ENCODE measurements at regions not wholly inside any gene's neighbourhood (a gene's known extent, or its start where the extent isn't known, plus 50 kb on each side); places are given as distances from the start of the nearest gene placed in this dataset.

GRCh38 chr3:72698154-72698917, 149.9 kb downstream of the SHQ1 start:
- DNase-seq (ENCODE audit: low read depth, low spot score): peak; percentile 35

- no peak for DNase-seq (ENCODE audit: low read depth, low spot score)
Observed at GRCh38 chr3:72697717-72698116, 150.5 kb downstream of the SHQ1 start.

GRCh38 chr3:72696815-72697214, 151.4 kb downstream of the SHQ1 start:
- DNase-seq (ENCODE audit: low read depth, low spot score): no peak

GRCh38 chr3:72694398-72694797, 153.8 kb downstream of the SHQ1 start:
- peak; percentile 39 for DNase-seq (ENCODE audit: low read depth, low spot score)

GRCh38 chr3:72692990-72693389, 155.3 kb downstream of the SHQ1 start:
- DNase-seq (ENCODE audit: low read depth, low spot score): no peak

GRCh38 chr3:72690629-72691028, 157.6 kb downstream of the SHQ1 start:
- DNase-seq (ENCODE audit: low read depth, low spot score): no peak

- DNase-seq (ENCODE audit: low read depth, low spot score): no peak
Observed at GRCh38 chr3:72682936-72683452, 165.3 kb downstream of the SHQ1 start.

GRCh38 chr3:72681598-72681997, 166.6 kb downstream of the SHQ1 start:
- DNase-seq (ENCODE audit: low read depth, low spot score): no peak

GRCh38 chr3:72680766-72681165, 167.5 kb downstream of the SHQ1 start:
- no peak for DNase-seq (ENCODE audit: low read depth, low spot score)

GRCh38 chr3:72679540-72680198, 168.6 kb downstream of the SHQ1 start:
- DNase-seq (ENCODE audit: low read depth, low spot score): peak; percentile 77

GRCh38 chr3:72678867-72679266, 169.4 kb downstream of the SHQ1 start:
- DNase-seq (ENCODE audit: low read depth, low spot score): peak; percentile 54

GRCh38 chr3:72678380-72678779, 169.9 kb downstream of the SHQ1 start:
- peak; percentile 48 for DNase-seq (ENCODE audit: low read depth, low spot score)

- no peak for DNase-seq (ENCODE audit: low read depth, low spot score)
Observed at GRCh38 chr3:72675243-72675642, 173.0 kb downstream of the SHQ1 start.

GRCh38 chr3:72673011-72673771, 175.1 kb downstream of the SHQ1 start:
- DNase-seq (ENCODE audit: low read depth, low spot score): no peak

GRCh38 chr3:72669224-72669623, 179.0 kb downstream of the SHQ1 start:
- no peak for DNase-seq (ENCODE audit: low read depth, low spot score)

GRCh38 chr3:72666447-72666755, 181.8 kb downstream of the SHQ1 start:
- no peak for DNase-seq (ENCODE audit: low read depth, low spot score)

GRCh38 chr3:72665701-72666446, 182.4 kb downstream of the SHQ1 start:
- DNase-seq (ENCODE audit: low read depth, low spot score): peak; percentile 27

- DNase-seq (ENCODE audit: low read depth, low spot score): no peak
Observed at GRCh38 chr3:72665103-72665502, 183.1 kb downstream of the SHQ1 start.

GRCh38 chr3:72664184-72664975, 183.9 kb downstream of the SHQ1 start:
- DNase-seq (ENCODE audit: low read depth, low spot score): no peak

- DNase-seq (ENCODE audit: low read depth, low spot score): no peak
Observed at GRCh38 chr3:72663429-72663828, 184.8 kb downstream of the SHQ1 start.

GRCh38 chr3:72661115-72661457, 187.2 kb downstream of the SHQ1 start:
- peak; percentile 96 for DNase-seq (ENCODE audit: low read depth, low spot score)

All from astrocyte of the hippocampus (primary cell).